ENCODE measurements at regions not wholly inside any gene's neighbourhood (a gene's known extent, or its start where the extent isn't known, plus 50 kb on each side); places are given as distances from the start of the nearest gene placed in this dataset.

DNA sequence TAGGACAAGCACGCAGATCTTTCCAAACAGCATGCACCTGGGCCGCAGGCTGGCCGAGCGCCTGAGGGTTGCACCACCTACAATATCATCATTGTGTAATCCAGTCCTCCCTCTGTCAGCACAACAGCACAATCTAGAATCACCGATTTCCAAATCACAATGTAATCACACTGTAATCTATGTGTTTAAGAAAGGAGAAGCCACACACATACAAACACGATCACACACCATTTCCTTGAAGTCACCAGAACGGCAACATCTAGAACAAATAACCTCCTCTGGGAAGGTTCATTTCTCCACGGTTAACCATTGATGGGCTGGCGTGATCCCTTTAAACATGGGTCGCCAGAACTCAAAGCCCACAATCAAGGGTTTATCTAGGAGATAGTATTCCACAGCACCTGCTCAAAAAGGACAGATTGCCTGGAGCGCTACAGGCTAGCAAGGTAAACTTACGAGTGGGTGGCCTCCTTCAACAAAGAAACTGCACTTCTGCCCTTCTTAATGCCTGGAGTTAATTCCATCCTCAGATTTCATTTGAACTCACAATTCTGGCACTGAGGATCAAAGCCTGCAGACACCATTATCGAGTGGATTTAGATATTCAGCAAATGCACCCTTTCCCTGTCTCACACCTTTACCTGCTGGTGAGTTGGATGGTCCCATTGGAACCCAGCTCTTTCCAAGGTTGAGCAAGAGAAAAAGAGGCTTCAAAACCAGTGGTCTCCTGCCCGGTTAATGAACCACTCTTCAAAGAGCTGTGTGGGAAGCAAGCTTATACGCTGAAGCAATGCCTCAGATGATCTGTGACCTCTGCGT is 83.8 kb upstream of the FOXQ1 start:
- TF ChIP-seq, protein P1, sequence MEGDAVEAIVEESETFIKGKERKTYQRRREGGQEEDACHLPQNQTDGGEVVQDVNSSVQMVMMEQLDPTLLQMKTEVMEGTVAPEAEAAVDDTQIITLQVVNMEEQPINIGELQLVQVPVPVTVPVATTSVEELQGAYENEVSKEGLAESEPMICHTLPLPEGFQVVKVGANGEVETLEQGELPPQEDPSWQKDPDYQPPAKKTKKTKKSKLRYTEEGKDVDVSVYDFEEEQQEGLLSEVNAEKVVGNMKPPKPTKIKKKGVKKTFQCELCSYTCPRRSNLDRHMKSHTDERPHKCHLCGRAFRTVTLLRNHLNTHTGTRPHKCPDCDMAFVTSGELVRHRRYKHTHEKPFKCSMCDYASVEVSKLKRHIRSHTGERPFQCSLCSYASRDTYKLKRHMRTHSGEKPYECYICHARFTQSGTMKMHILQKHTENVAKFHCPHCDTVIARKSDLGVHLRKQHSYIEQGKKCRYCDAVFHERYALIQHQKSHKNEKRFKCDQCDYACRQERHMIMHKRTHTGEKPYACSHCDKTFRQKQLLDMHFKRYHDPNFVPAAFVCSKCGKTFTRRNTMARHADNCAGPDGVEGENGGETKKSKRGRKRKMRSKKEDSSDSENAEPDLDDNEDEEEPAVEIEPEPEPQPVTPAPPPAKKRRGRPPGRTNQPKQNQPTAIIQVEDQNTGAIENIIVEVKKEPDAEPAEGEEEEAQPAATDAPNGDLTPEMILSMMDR (IDR thresholded peaks at IDR 0.05), result no peak
- no peak for TF ChIP-seq POLR2A (IDR thresholded peaks at IDR 0.05)

Measured in testis (tissue), 2 donors.